ENCODE measurements at regions not wholly inside any gene's neighbourhood (a gene's known extent, or its start where the extent isn't known, plus 50 kb on each side); places are given as distances from the start of the nearest gene placed in this dataset.
A peak's percentile ranks its signal among the peaks of the same experiment; 100 is the strongest.

- peak; percentile 87 for TF ChIP-seq ASH2L (IDR thresholded peaks at IDR 0.05; ENCODE audit: low read length)
- no peak for TF ChIP-seq CHD7 (IDR thresholded peaks at IDR 0.05; ENCODE audit: insufficient replicate concordance, low read length)
- TF ChIP-seq EP300 (IDR thresholded peaks at IDR 0.05; ENCODE audit: borderline replicate concordance in 1 of 2, low read depth in 2 of 2, low read length in 2 of 2) = no peak
- TF ChIP-seq SRF (IDR thresholded peaks at IDR 0.05; ENCODE audit: low read depth, low read length) = no peak
- 0 out of 2 replicates have a peak, but pooled peaks have one; percentile 32 for TF ChIP-seq TEAD4 (IDR thresholded peaks at IDR 0.05; ENCODE audit: low read depth, low read length)
- no peak for TF ChIP-seq CHD1 (IDR thresholded peaks at IDR 0.05; ENCODE audit: low read depth, low read length)
- TF ChIP-seq HDAC6 (IDR thresholded peaks at IDR 0.05; ENCODE audit: low read depth, low read length) = no peak
These were observed 305.7 kb downstream of the TYW1 start (continued) for GRCh38 chr7:67302113-67303039.

All from H1 (cell line).